K562 (cell line): ENCODE measurements at regions not wholly inside any gene's neighbourhood (a gene's known extent, or its start where the extent isn't known, plus 50 kb on each side); places are given as distances from the start of the nearest gene placed in this dataset.

ENCODE experiments used
- CTCF ChIP-seq, 3 experiments: IDR thresholded peaks in 2 of 3; conservative IDR thresholded peaks in 1 of 3; 2 replicates each; pipeline ENCODE4 v1.5.1; 2011 to 2012; ENCODE audit warnings: low read length in 3 of 3, mild to moderate bottlenecking in 3 of 3, control low read depth in 2 of 3, improper control_type of control experiment in 1 of 3, inconsistent platforms in 1 of 3, low read depth in 1 of 3, mixed read lengths in 1 of 3, moderate library complexity in 1 of 3; ENCODE audit not compliant: insufficient read depth in 2 of 3
- CXXC5 ChIP-seq: fragments of 250-450 bp; sonication (Bioruptor Pico); IDR thresholded peaks from 2 replicates; pipeline ENCODE4 v1.8.0; 2022; ENCODE audit warnings: inconsistent platforms, mild to moderate bottlenecking, moderate library complexity
- EZH2 ChIP-seq: IDR thresholded peaks from 2 replicates; pipeline ENCODE4 v1.6.1; 2012; ENCODE audit warnings: low read depth, mild to moderate bottlenecking, inconsistent platforms, low read length, borderline replicate concordance
- GABPB2 ChIP-seq: fragments of 250-450 bp; sonication (Bioruptor Pico); conservative IDR thresholded peaks from 2 replicates; pipeline ENCODE4 v1.5.1; 2021; ENCODE audit warnings: mild to moderate bottlenecking
- JUN ChIP-seq, 2 experiments: sonication (generic) in 1 of 2; formaldehyde crosslinking in 1 of 2; IDR thresholded peaks; 2 replicates each; pipeline versions ENCODE4 v1.6.1 to v1.8.0; 2012 to 2022; ENCODE audit warnings: borderline replicate concordance in 2 of 2, mild to moderate bottlenecking in 2 of 2, improper control_type of control experiment in 1 of 2, low read depth in 1 of 2, low read length in 1 of 2, missing genetic modification reagents in 1 of 2
- LARP7 ChIP-seq: fragments of 450-650 bp; IDR thresholded peaks from 2 replicates; pipeline ENCODE4 v1.6.1; 2016
- NR3C1 ChIP-seq: sonication (generic); formaldehyde crosslinking; IDR thresholded peaks from 2 replicates; pipeline ENCODE4 v1.8.1; 2022; ENCODE audit warnings: missing genetic modification reagents
- NR4A1 ChIP-seq, 2 experiments: fragments of 250-450 bp in 1 of 2; fragments of 450-650 bp in 1 of 2; sonication (Bioruptor Pico) in 1 of 2; IDR thresholded peaks; 2 replicates each; pipeline versions ENCODE4 v1.4.0 to v1.6.1; 2016 to 2020; ENCODE audit warnings: mild to moderate bottlenecking in 2 of 2, missing compliant biosample characterization in 1 of 2, missing genetic modification characterization in 1 of 2, moderate library complexity in 1 of 2
- RFX5 ChIP-seq: IDR thresholded peaks from 2 replicates; pipeline ENCODE4 v1.6.1; 2011; ENCODE audit warnings: low read depth, mild to moderate bottlenecking, improper control_type of control experiment, low read length
- RUNX1 ChIP-seq: sonication (generic); IDR thresholded peaks from 2 replicates; pipeline ENCODE4 v1.6.1; 2016; ENCODE audit warnings: antibody characterized with exemption, low read depth
- SMC3 ChIP-seq: conservative IDR thresholded peaks from 2 replicates; pipeline ENCODE4 v1.6.1; 2011; ENCODE audit warnings: low read depth, low read length, improper control_type of control experiment; ENCODE audit not compliant: insufficient read depth
- ZNF316 ChIP-seq: fragments of 450-650 bp; IDR thresholded peaks from 2 replicates; pipeline ENCODE4 v1.6.1; 2016

- TF ChIP-seq LARP7 (no peak), RUNX1 (no peak), SMC3 (no peak), JUN (IDR thresholded peaks at IDR 0.05; ENCODE audit: borderline replicate concordance, low read depth, low read length) (no peak), JUN (CRISPR knock-in tag; IDR thresholded peaks at IDR 0.05; ENCODE audit: borderline replicate concordance) (no peak), GABPB2 (CRISPR knock-in tag) (no peak), NR3C1 (no peak), RFX5 (no peak), EZH2 (no peak), ZNF316 (no peak), NR4A1 (CRISPR knock-in tag; IDR thresholded peaks at IDR 0.05) (no peak), NR4A1 (tag; IDR thresholded peaks at IDR 0.05) (no peak), CTCF (IDR thresholded peaks at IDR 0.05 in 2 of 3, conservative IDR thresholded peaks at IDR 0.05 in 1 of 3; ENCODE audit: insufficient read depth in 2 of 3, low read depth in 1 of 3, low read length in 3 of 3) (no peak), CXXC5 (CRISPR knock-in tag) (no peak)
Measured at GRCh38 chr16:7158481-7158880, 174.2 kb upstream of the RBFOX1 start.
